GM23338 (cell line): ENCODE measurements at regions not wholly inside any gene's neighbourhood (a gene's known extent, or its start where the extent isn't known, plus 50 kb on each side); places are given as distances from the start of the nearest gene placed in this dataset.

Experiments
- ATAC-seq: fragments of 200-7000 bp; cut with Tn5 transposase; 3 replicates; pipeline ENCODE4 v1.9.1; 2020
- DNase-seq: peaks from one replicate; pipeline ENCODE4 v3.0.0-alpha.2; 2015; ENCODE audit warnings: low spot score
- H2AFZ ChIP-seq: fragments of 200-600 bp; sonication (generic); 2 replicates; pipeline ENCODE4 v1.8.0; 2016; ENCODE audit warnings: antibody characterized with exemption, mild to moderate bottlenecking, moderate library complexity
- H3F3A ChIP-seq: fragments of 200-600 bp; sonication (generic); replicated peaks from 2 replicates; pipeline ENCODE4 v1.8.0; 2017; ENCODE audit warnings: antibody characterized with exemption, mixed run types, low read depth
- H3K27ac ChIP-seq: fragments of 200-600 bp; sonication (generic); 2 replicates; pipeline ENCODE4 v1.6.1; 2016; ENCODE audit warnings: low read depth
- H3K27me3 ChIP-seq: fragments of 200-600 bp; sonication (generic); 2 replicates; pipeline ENCODE4 v1.8.0; 2016; ENCODE audit warnings: mild to moderate bottlenecking, mixed run types, moderate library complexity; ENCODE audit not compliant: insufficient read depth
- H3K36me3 ChIP-seq: fragments of 200-600 bp; sonication (generic); 2 replicates; pipeline ENCODE4 v1.8.0; 2016; ENCODE audit warnings: mild to moderate bottlenecking; ENCODE audit not compliant: insufficient read depth
- H3K4me1 ChIP-seq: fragments of 200-600 bp; sonication (generic); 2 replicates; pipeline ENCODE4 v1.8.0; 2016; ENCODE audit warnings: mild to moderate bottlenecking, moderate library complexity; ENCODE audit not compliant: insufficient read depth
- H3K4me2 ChIP-seq: fragments of 200-600 bp; sonication (generic); 2 replicates; pipeline ENCODE4 v1.7.1; 2017; ENCODE audit warnings: mixed run types
- H3K4me3 ChIP-seq: fragments of 200-600 bp; sonication (generic); 2 replicates; pipeline ENCODE4 v1.6.1; 2016; ENCODE audit warnings: mixed run types
- H3K79me2 ChIP-seq: fragments of 200-600 bp; sonication (generic); replicated peaks from 2 replicates; pipeline ENCODE4 v1.8.0; 2017; ENCODE audit warnings: mild to moderate bottlenecking; ENCODE audit not compliant: insufficient read depth
- H3K9me2 ChIP-seq: fragments of 200-600 bp; sonication (generic); 2 replicates; pipeline ENCODE4 v1.8.0; 2017; ENCODE audit not compliant: insufficient read depth
- H4K20me1 ChIP-seq: fragments of 200-600 bp; sonication (generic); replicated peaks from 2 replicates; pipeline ENCODE4 v1.8.0; 2017; ENCODE audit warnings: mild to moderate bottlenecking; ENCODE audit not compliant: insufficient read depth
- H3K27ac Mint-ChIP-seq: 2 replicates; pipeline ENCODE4 v1.8.0; 2020; ENCODE audit warnings: inconsistent platforms, mild to moderate bottlenecking, moderate library complexity, mixed read lengths
- H3K27me3 Mint-ChIP-seq: 3 replicates; pipeline ENCODE4 v1.8.0; 2022; ENCODE audit warnings: low read depth, mild to moderate bottlenecking, moderate library complexity, mixed read lengths, inconsistent platforms; ENCODE audit not compliant: insufficient read depth, poor library complexity
- H3K36me3 Mint-ChIP-seq: 3 replicates; pipeline ENCODE4 v1.8.0; 2021; ENCODE audit warnings: low read depth, mild to moderate bottlenecking, inconsistent platforms, moderate library complexity, mixed read lengths
- H3K4me1 Mint-ChIP-seq: 3 replicates; pipeline ENCODE4 v1.8.0; 2020; ENCODE audit warnings: mild to moderate bottlenecking, inconsistent platforms, mixed read lengths
- H3K4me3 Mint-ChIP-seq: 3 replicates; pipeline ENCODE4 v1.8.0; 2021; ENCODE audit warnings: moderate library complexity, mild to moderate bottlenecking, inconsistent platforms, mixed read lengths
- H3K9me3 Mint-ChIP-seq: 3 replicates; pipeline ENCODE4 v1.8.0; 2020; ENCODE audit warnings: moderate library complexity, mild to moderate bottlenecking, inconsistent platforms, mixed read lengths
- CREB1 ChIP-seq: fragments of 250-450 bp; sonication (Bioruptor Pico); IDR thresholded peaks from 2 replicates; pipeline ENCODE4 v1.5.0; 2020; ENCODE audit warnings: low read depth, mild to moderate bottlenecking, moderate library complexity
- CTCF ChIP-seq, 2 experiments: fragments of 200-600 bp in 1 of 2; sonication (generic) in 1 of 2; conservative IDR thresholded peaks; 2 replicates each; pipeline versions ENCODE4 v1.5.1 to v1.6.1; 2016 to 2017; ENCODE audit warnings: antibody characterized with exemption in 2 of 2, low read depth in 2 of 2, mild to moderate bottlenecking in 2 of 2, moderate library complexity in 1 of 2
- ETS1 ChIP-seq: IDR thresholded peaks from 2 replicates; pipeline ENCODE4 v1.6.1; 2016; ENCODE audit warnings: antibody characterized with exemption
- EZH2 ChIP-seq: fragments of 200-600 bp; sonication (generic); IDR thresholded peaks from one replicate; pipeline ENCODE4 v1.8.0; 2017; ENCODE audit warnings: antibody characterized with exemption, mild to moderate bottlenecking, low read depth; ENCODE audit not compliant: unreplicated experiment
- EZH2phosphoT487 ChIP-seq: fragments of 200-600 bp; sonication (generic); IDR thresholded peaks from one replicate; pipeline ENCODE4 v1.8.1; 2018; ENCODE audit warnings: antibody characterized with exemption; ENCODE audit not compliant: unreplicated experiment
- JUNB ChIP-seq: IDR thresholded peaks from one replicate; pipeline ENCODE4 v1.6.1; 2016; ENCODE audit warnings: antibody characterized with exemption; ENCODE audit not compliant: unreplicated experiment
- NANOG ChIP-seq: IDR thresholded peaks from 2 replicates; pipeline ENCODE4 v1.6.1; 2016; ENCODE audit warnings: antibody characterized with exemption, borderline replicate concordance
- POLR2AphosphoS5 ChIP-seq: IDR thresholded peaks from 2 replicates; pipeline ENCODE4 v1.6.1; 2016; ENCODE audit warnings: antibody characterized with exemption, low read depth
- STAT1 ChIP-seq: IDR thresholded peaks from one replicate; pipeline ENCODE4 v1.6.1; 2016; ENCODE audit warnings: antibody characterized with exemption; ENCODE audit not compliant: unreplicated experiment
- ZNF114 ChIP-seq: fragments of 250-450 bp; sonication (Bioruptor Pico); IDR thresholded peaks from 2 replicates; pipeline ENCODE4 v1.5.0; 2020; ENCODE audit warnings: mild to moderate bottlenecking, moderate library complexity
- ZNF331 ChIP-seq: fragments of 250-450 bp; sonication (Bioruptor Pico); IDR thresholded peaks from 2 replicates; pipeline ENCODE4 v1.5.0; 2020; ENCODE audit warnings: low read depth, mild to moderate bottlenecking, moderate library complexity
- ZNF462 ChIP-seq: fragments of 250-450 bp; sonication (Bioruptor Pico); IDR thresholded peaks from 2 replicates; pipeline ENCODE4 v1.5.0; 2020; ENCODE audit warnings: mild to moderate bottlenecking, moderate library complexity
- TF ChIP-seq, protein P1 (sequence below): IDR thresholded peaks from one replicate; pipeline ENCODE4 v1.6.1; 2018; ENCODE audit warnings: antibody characterized with exemption; ENCODE audit not compliant: unreplicated experiment

DNA sequence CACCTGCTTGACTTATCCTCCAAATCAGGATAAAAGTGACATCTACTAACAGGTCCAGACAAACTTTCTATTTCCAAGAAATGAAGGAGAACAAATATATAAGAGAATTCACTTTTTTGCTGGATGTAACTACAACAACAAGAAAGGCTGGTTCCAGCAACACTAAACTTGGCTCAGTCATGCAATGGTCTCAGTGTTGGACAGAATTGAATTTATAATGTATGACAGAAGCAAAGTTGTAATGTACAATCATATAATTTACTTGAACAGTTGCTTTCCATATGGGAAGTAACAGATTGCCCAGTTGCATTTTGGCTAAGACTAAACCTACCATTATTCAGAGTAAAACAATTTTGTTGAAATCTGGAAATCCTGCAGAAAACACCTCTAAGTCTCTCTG is 183.3 kb upstream of the INTU start (continued):
- TF ChIP-seq ZNF462 (CRISPR knock-in tag) = no peak

- Histone ChIP-seq H3K36me3 (no peaks in the 10 kb centered on the region), H4K20me1 (no peaks in the 10 kb centered on the region), H3K27me3 (no peaks in the 10 kb centered on the region), H3K4me3 (no peak overlapping the region), H3K79me2 (no peaks in the 10 kb centered on the region), H3K4me1 (no peaks in the 10 kb centered on the region), H3K27ac (no peak overlapping the region), H3K4me2 (no peak overlapping the region), H3K9me2 (peaks cover 4% of the 10 kb centered on the region; the same call in 1 of the 2 replicates), H2AFZ (no peak overlapping the region), H3F3A (no peaks in the 10 kb centered on the region)
- no peak overlapping the region for H3K27ac Mint-ChIP-seq
- DNase-seq = no peak
- no peaks in the 10 kb centered on the region for H3K4me1 Mint-ChIP-seq
- no peak overlapping the region for H3K4me3 Mint-ChIP-seq
- H3K27me3 Mint-ChIP-seq = no peaks in the 10 kb centered on the region
- H3K9me3 Mint-ChIP-seq = no peaks in the 10 kb centered on the region
- no peaks in the 10 kb centered on the region for H3K36me3 Mint-ChIP-seq
- ATAC-seq = no peak
- TF ChIP-seq CREB1 (CRISPR knock-in tag) (no peak), ETS1 (no peak), POLR2AphosphoS5 (no peak), CTCF (conservative IDR thresholded peaks at IDR 0.05; ENCODE audit: low read depth in 2 of 2) (no peak), EZH2 (no peak), STAT1 (no peak), EZH2phosphoT487 (no peak), NANOG (no peak), JUNB (no peak), ZNF114 (CRISPR knock-in tag) (no peak), ZNF331 (CRISPR knock-in tag) (no peak)
- TF ChIP-seq, protein P1, sequence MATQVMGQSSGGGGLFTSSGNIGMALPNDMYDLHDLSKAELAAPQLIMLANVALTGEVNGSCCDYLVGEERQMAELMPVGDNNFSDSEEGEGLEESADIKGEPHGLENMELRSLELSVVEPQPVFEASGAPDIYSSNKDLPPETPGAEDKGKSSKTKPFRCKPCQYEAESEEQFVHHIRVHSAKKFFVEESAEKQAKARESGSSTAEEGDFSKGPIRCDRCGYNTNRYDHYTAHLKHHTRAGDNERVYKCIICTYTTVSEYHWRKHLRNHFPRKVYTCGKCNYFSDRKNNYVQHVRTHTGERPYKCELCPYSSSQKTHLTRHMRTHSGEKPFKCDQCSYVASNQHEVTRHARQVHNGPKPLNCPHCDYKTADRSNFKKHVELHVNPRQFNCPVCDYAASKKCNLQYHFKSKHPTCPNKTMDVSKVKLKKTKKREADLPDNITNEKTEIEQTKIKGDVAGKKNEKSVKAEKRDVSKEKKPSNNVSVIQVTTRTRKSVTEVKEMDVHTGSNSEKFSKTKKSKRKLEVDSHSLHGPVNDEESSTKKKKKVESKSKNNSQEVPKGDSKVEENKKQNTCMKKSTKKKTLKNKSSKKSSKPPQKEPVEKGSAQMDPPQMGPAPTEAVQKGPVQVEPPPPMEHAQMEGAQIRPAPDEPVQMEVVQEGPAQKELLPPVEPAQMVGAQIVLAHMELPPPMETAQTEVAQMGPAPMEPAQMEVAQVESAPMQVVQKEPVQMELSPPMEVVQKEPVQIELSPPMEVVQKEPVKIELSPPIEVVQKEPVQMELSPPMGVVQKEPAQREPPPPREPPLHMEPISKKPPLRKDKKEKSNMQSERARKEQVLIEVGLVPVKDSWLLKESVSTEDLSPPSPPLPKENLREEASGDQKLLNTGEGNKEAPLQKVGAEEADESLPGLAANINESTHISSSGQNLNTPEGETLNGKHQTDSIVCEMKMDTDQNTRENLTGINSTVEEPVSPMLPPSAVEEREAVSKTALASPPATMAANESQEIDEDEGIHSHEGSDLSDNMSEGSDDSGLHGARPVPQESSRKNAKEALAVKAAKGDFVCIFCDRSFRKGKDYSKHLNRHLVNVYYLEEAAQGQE = no peak
Measured at GRCh38 chr4:127450276-127450675, 182.5 kb upstream of the INTU start.
